HG03521 (cell line): ENCODE measurements at regions not wholly inside any gene's neighbourhood (a gene's known extent, or its start where the extent isn't known, plus 50 kb on each side); places are given as distances from the start of the nearest gene placed in this dataset.
"Not testable (repeated sequence)": the region's sequence is repeated elsewhere in the genome, so short reads cannot be mapped to it uniquely, and the experiment has no call there.

ENCODE experiments used
- ATAC-seq: cut with Tn5 transposase; IDR thresholded peaks from one replicate; pipeline ENCODE4 v1.9.1; 2021; ENCODE audit warnings: mild to moderate bottlenecking, moderate library complexity; ENCODE audit not compliant: unreplicated experiment

- no peak for ATAC-seq
These were observed 330.5 kb upstream of the TNRC6C start for GRCh38 chr17:77628035-77628434.

DNA sequence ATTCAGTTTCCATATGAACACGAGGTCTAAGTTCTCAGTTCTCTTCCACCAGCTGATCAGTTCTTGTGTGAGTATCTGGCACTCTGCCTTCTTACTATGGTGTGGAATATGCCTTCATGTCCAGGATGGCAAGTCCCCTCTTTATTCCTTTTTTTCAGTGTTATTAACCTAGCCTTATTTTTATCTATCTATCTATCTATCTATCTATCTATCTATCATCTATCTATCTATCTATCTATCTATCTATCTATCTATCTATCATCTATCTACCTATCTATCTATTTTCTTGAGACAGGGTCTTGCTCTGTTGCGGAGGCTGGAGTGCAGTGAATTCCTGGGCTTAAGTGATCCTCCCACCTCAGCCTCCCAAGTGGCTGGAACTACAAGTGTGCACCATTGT, 329.2 kb upstream of the TNRC6C start:
- not testable (repeated sequence) for ATAC-seq

GRCh38 chr17:77631307-77631706, 327.2 kb upstream of the TNRC6C start:
- ATAC-seq = no peak

- no peak for ATAC-seq
These were observed 325.9 kb upstream of the TNRC6C start for GRCh38 chr17:77632619-77633018.

GRCh38 chr17:77634710-77635109, 323.8 kb upstream of the TNRC6C start:
- ATAC-seq = no peak

DNA sequence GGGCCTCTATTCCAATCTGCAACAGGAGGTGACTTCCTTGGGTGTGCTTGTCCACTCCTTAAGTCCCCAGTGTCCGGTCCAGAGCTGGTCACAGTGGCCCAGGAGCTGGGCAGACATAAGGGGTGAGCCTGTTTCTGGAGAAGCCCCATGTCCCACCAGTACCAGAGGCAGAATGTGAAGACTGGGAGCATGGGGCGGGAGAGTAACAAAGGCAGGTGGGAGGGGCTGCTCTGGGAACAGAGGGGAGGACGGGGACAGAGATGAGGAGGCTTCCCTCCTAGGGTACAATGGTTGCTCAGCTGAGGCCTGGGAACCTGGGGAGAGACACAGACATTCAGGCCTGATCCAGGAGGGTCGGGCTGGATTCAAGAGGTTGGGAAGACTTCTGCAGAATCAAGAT, 323.3 kb upstream of the TNRC6C start:
- ATAC-seq = no peak

DNA sequence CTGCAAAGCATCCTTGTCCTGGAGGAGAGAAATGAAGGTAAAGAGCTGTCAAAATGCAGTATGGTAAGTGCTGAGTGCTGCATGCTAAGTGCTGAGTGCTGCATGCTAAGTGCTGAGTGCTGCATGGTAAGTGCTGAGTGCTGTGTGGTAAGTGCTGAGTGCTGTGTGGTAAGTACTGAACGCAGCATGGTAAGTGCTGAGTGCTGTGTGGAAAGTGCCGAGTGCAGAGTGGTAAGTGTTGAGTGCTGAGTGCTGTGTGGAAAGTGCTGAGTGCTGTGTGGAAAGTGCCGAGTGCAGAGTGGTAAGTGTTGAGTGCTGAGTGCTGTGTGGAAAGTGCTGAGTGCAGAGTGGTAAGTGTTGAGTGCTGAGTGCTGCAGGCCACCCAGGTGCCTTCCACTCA, 322.7 kb upstream of the TNRC6C start:
- ATAC-seq = not testable (repeated sequence)

- no peak for ATAC-seq
These were observed 321.4 kb upstream of the TNRC6C start for GRCh38 chr17:77636835-77637817.

DNA sequence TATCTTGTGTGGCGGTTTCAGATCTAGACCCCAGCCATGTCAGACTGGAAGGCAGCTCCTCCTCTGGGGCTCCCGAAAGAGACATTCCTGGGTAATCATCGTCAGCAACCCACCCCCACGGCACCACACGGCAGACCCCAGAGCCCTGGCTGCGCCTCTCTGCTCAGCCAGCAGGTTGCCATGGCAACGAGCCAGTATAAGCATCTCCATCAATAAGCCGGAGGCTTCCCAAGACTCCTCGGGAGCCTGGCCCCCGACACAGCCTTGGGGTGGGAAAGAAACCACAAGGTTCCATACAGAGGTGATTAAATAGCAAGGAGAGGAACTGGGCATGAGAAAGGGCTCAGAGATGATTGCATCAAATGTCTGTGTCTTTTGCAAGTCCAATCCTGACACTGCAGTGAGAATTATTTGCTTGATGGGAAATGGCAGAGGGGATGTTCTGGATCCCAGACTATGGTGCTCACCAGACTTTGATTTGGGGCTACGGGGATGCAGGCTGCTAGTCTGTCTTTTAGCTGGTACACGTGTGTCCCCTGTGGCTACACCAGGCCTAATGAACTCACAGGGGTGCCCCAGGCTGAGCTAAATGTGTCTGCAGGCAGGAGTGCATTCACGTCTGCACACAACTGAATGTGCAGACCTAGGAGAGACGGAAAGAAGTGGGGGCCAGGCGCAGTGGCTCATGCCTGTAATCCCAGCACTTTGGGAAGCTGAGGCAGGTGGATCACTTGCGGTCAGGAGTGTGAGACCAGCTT, 320.5 kb upstream of the TNRC6C start:
- no peak for ATAC-seq

- no peak for ATAC-seq
These were observed 318.3 kb upstream of the TNRC6C start for GRCh38 chr17:77640252-77640651.

- ATAC-seq = no peak
These were observed 317.4 kb upstream of the TNRC6C start for GRCh38 chr17:77640916-77641605.

DNA sequence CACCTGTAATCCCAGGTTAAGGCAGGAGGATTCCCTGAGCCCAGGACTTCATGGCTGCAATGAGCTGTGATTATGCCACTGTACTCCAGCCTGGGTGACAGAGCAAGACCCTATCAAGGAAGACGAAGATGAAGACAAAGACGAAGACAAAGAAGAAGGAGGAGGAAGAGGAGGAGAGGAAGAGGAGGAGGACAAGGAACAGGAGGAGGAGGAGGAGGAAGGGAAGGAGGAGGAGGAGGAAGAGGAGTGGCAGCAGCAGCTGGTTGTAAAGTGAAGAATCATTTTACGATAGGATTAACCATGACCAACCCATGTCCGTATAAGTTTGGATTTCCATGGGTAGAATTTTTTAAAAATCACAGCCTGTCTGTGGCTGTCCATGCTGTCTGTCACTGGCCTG, 316.8 kb upstream of the TNRC6C start:
- no peak for ATAC-seq

GRCh38 chr17:77644181-77645071, 314.1 kb upstream of the TNRC6C start:
- no peak for ATAC-seq

- ATAC-seq = no peak
These were observed 313.1 kb upstream of the TNRC6C start for GRCh38 chr17:77645072-77646045.

DNA sequence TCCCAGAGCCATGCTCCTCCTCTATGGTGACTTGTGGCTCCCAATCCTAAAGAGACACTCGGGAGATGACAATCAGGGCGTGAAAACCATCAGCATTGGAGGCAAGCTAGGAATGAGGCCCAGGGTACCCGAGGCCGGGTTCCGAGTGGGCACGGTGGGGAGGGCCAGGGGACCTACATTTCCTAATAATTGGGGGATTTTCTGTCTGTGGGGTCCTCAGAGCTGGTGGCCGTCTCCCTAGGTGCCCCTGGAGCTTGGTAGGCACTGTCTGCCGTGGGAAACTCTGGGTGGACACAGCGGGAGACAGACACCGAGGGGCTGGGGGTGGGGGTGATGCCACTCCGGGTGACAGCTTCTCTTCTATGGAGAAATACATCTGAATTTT, 312.5 kb upstream of the TNRC6C start:
- ATAC-seq = no peak

DNA sequence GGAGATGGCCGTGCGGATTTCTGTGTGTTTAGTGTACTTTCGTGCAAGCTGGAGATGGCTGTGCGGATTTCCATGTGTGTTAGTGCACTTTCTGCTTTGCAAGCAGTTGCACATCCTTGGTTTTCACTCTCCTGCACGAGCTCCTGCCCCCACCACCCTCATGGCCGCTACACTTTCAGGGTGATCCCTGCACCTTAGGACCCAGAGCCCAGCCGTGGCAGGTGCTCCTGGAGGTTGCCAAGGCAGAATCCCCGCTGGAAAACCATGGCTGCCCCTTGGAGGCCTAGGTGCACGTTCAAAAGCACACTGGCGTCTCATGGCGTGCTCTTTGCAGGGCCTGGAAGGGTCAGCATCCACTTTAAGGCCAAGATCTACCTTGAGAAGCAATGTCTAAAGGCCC, 311.0 kb upstream of the TNRC6C start:
- ATAC-seq = no peak

GRCh38 chr17:77649717-77650211, 308.7 kb upstream of the TNRC6C start:
- ATAC-seq = no peak

DNA sequence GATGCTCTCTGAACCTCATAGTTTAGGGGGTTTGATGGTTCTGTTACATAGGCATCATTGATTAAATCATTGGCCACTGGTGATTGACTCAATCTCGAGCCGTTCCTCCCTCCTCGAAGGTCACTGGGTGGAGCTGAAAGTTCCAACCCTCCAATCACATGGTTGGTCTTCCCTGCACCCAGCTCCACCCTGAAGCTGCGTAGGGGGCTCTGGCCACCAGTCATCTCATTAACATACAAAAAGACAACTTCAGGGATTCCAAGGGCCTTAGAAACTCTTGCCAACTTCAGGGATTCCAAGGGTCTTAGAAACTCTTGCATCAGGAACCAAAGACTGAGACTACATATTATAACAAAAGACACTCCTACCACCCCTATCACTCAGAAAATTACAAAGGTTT, 306.5 kb upstream of the TNRC6C start:
- no peak for ATAC-seq

GRCh38 chr17:77654296-77654695, 304.2 kb upstream of the TNRC6C start:
- no peak for ATAC-seq
